Ovary (tissue), 7 donors: ENCODE measurements at regions not wholly inside any gene's neighbourhood (a gene's known extent, or its start where the extent isn't known, plus 50 kb on each side); places are given as distances from the start of the nearest gene placed in this dataset.

Experiments
- DNase-seq, 5 donors: peaks; one replicate each; pipeline ENCODE4 v3.0.0-alpha.2; 2019 to 2020
- H3K27ac ChIP-seq, 2 donors: fragments of 200-600 bp; one replicate each; pipeline versions ENCODE4 v1.5.1 to v1.8.0; 2019 to 2022
- H3K27me3 ChIP-seq: fragments of 200-600 bp; one replicate; pipeline ENCODE4 v1.8.0; 2022
- H3K36me3 ChIP-seq: fragments of 200-600 bp; sonication (generic); one replicate; pipeline ENCODE4 v1.5.1; 2019
- H3K4me1 ChIP-seq: one replicate; pipeline ENCODE4 v1.8.1; 2013; ENCODE audit warnings: mild to moderate bottlenecking, moderate library complexity; ENCODE audit not compliant: insufficient read depth
- H3K4me3 ChIP-seq: fragments of 200-600 bp; sonication (generic); one replicate; pipeline ENCODE4 v1.5.1; 2017
- H3K9me3 ChIP-seq, 2 donors: fragments of 200-600 bp in 1 of 2; sonication (generic) in 1 of 2; one replicate each; pipeline versions ENCODE4 v1.5.1 to v1.8.1; 2013 to 2019; ENCODE audit warnings: mild to moderate bottlenecking in 1 of 2, moderate library complexity in 1 of 2
- CTCF ChIP-seq, 3 donors: fragments of 450-650 bp in 2 of 3; fragments of 200-600 bp in 1 of 3; IDR thresholded peaks; one replicate each; pipeline versions ENCODE4 v1.5.1 to v1.8.0; 2016 to 2022; ENCODE audit warnings: antibody characterized with exemption in 3 of 3, mild to moderate bottlenecking in 1 of 3
- EP300 ChIP-seq: sonication (generic); formaldehyde crosslinking; IDR thresholded peaks from one replicate; pipeline ENCODE4 v1.6.1; 2017; ENCODE audit warnings: antibody characterized with exemption
- POLR2A ChIP-seq: fragments of 450-650 bp; IDR thresholded peaks from one replicate; pipeline ENCODE4 v1.6.1; 2017; ENCODE audit warnings: antibody characterized with exemption, mild to moderate bottlenecking, moderate library complexity
- WGBS, 3 donors: extraction: QIAGEN DNeasy Blood & Tissue Kit in 1 of 3; methylation state at CpG; one replicate each; pipeline versions ENCODE4 v1.1.5 to v1.1.7; 2013 to 2017; 5-methylcytosine and 5-hydroxymethylcytosine counted together
- intact Hi-C, 4 donors: fragments of 100-400 bp; cut with DNase I; formaldehyde crosslinking; loops; one replicate each; pipeline versions ENCODE4 v1.11.0 to v1.15.1; 2022 to 2023
- donor health status: DM: no; HTN: no; CAD: no; lungs with moderate emphysema.
- donor health status: DM: no; HTN: no; CAD: no.
- donor health status: Bipolar disorder and iron deficiency.
- donor health status: DM: no; HTN: no; CAD: no.
- donor health status: DM: yes; HTN: yes; CAD: no.

- no peak overlapping the region for H3K4me3 ChIP-seq
- no peaks in the 10 kb centered on the region for H3K36me3 ChIP-seq
- no peaks in the 10 kb centered on the region for H3K9me3 ChIP-seq
- TF ChIP-seq POLR2A = no peak
- TF ChIP-seq EP300 = no peak
- no peak for TF ChIP-seq CTCF (IDR thresholded peaks at IDR 0.05)
- no peaks in the 10 kb centered on the region for H3K27me3 ChIP-seq
- H3K27ac ChIP-seq = no peak overlapping the region
- H3K4me1 ChIP-seq = no peaks in the 10 kb centered on the region
- 19 to 27% (median 19%) methylated on average over 5 of the region's 5 CpGs for WGBS, 3 donors
- intact Hi-C loops = no loop called here
- no peak for DNase-seq
These were observed 58.6 kb upstream of the PARP11 start for GRCh38 chr12:3931776-3932175.

GRCh38 chr12:3931206-3931605 is 58.0 kb upstream of the PARP11 start:
- Histone ChIP-seq H3K4me3 (no peak overlapping the region), H3K27me3 (no peaks in the 10 kb centered on the region), H3K4me1 (no peaks in the 10 kb centered on the region), H3K9me3 (no peaks in the 10 kb centered on the region), H3K27ac (no peak overlapping the region), H3K36me3 (no peaks in the 10 kb centered on the region)
- intact Hi-C loops = no loop called here
- TF ChIP-seq POLR2A (no peak), CTCF (IDR thresholded peaks at IDR 0.05) (no peak)
- DNase-seq = no peak
- 84 to 87% (median 84%) methylated on average over 4 of the region's 4 CpGs for WGBS, 3 donors

- WGBS, 3 donors = 91 to 95% (median 94%) methylated on average over 10 of the region's 10 CpGs
These were observed 56.8 kb upstream of the PARP11 start for GRCh38 chr12:3929875-3930615.

GRCh38 chr12:3928538-3929184 is 55.5 kb upstream of the PARP11 start:
- no peak for TF ChIP-seq EP300
- no peak for TF ChIP-seq POLR2A
- no peak for DNase-seq
- Histone ChIP-seq H3K4me1 (no peaks in the 10 kb centered on the region), H3K36me3 (no peaks in the 10 kb centered on the region), H3K4me3 (no peak overlapping the region), H3K27me3 (no peaks in the 10 kb centered on the region), H3K27ac (no peak overlapping the region), H3K9me3 (no peaks in the 10 kb centered on the region)
- intact Hi-C loops = no loop called here
- 2 to 4% (median 3%) methylated on average over 6 of the region's 6 CpGs for WGBS, 3 donors

More at GRCh38 chr12:3929875-3930615, 56.8 kb upstream of the PARP11 start:
- no peaks in the 10 kb centered on the region for H3K9me3 ChIP-seq
- no peaks in the 10 kb centered on the region for H3K36me3 ChIP-seq
- H3K4me3 ChIP-seq = no peak overlapping the region
- no peaks in the 10 kb centered on the region for H3K27me3 ChIP-seq
- no peak for DNase-seq
- no peak for TF ChIP-seq EP300
- no peak for TF ChIP-seq CTCF (IDR thresholded peaks at IDR 0.05)
- TF ChIP-seq POLR2A = no peak
- H3K27ac ChIP-seq = no peak overlapping the region
- intact Hi-C loops = no loop called here
- no peaks in the 10 kb centered on the region for H3K4me1 ChIP-seq

- 88 to 100% (median 94%) methylated on average over 3 of the region's 3 CpGs for WGBS, 3 donors
These were observed 52.4 kb upstream of the PARP11 start for GRCh38 chr12:3925621-3926020.

More at GRCh38 chr12:3925621-3926020, 52.4 kb upstream of the PARP11 start:
- no peak overlapping the region for H3K27ac ChIP-seq
- H3K27me3 ChIP-seq = no peaks in the 10 kb centered on the region
- no peak for DNase-seq
- H3K9me3 ChIP-seq = no peaks in the 10 kb centered on the region
- H3K4me1 ChIP-seq = no peaks in the 10 kb centered on the region
- TF ChIP-seq CTCF (IDR thresholded peaks at IDR 0.05) (no peak), EP300 (no peak), POLR2A (no peak)
- H3K36me3 ChIP-seq = no peaks in the 10 kb centered on the region
- intact Hi-C loops = no loop called here
- H3K4me3 ChIP-seq = no peak overlapping the region
